H9 (cell line): ENCODE measurements at regions not wholly inside any gene's neighbourhood (a gene's known extent, or its start where the extent isn't known, plus 50 kb on each side); places are given as distances from the start of the nearest gene placed in this dataset.

ENCODE experiments used
- DNase-seq: peaks from one replicate; pipeline ENCODE4 v3.0.0-alpha.2; 2017
- H2AFZ ChIP-seq: one replicate; pipeline ENCODE4 v1.6.1; 2013; ENCODE audit warnings: mild to moderate bottlenecking, low read length, control low read depth, moderate library complexity
- H2AK5ac ChIP-seq: 2 replicates; pipeline ENCODE4 v1.6.1; 2013; ENCODE audit warnings: low read length, control low read depth, mixed read lengths; ENCODE audit not compliant: insufficient read length
- H2BK120ac ChIP-seq: one replicate; pipeline ENCODE4 v1.6.1; 2013; ENCODE audit warnings: low read depth, mild to moderate bottlenecking, low read length, control low read depth, inconsistent platforms; ENCODE audit not compliant: poor library complexity, severe bottlenecking
- H2BK12ac ChIP-seq: 2 replicates; pipeline ENCODE4 v1.6.1; 2013; ENCODE audit warnings: low read length, control low read depth, mixed read lengths, low read depth; ENCODE audit not compliant: insufficient read length
- H2BK15ac ChIP-seq: 2 replicates; pipeline ENCODE4 v1.6.1; 2013; ENCODE audit warnings: low read depth, low read length, control low read depth
- H2BK20ac ChIP-seq: one replicate; pipeline ENCODE4 v1.6.1; 2013; ENCODE audit warnings: low read depth, mild to moderate bottlenecking, low read length, control low read depth, inconsistent platforms; ENCODE audit not compliant: poor library complexity, severe bottlenecking
- H2BK5ac ChIP-seq: 2 replicates; pipeline ENCODE4 v1.6.1; 2013; ENCODE audit warnings: low read length, control low read depth, mixed read lengths; ENCODE audit not compliant: insufficient read length
- H3K14ac ChIP-seq: 2 replicates; pipeline ENCODE4 v1.6.1; 2013; ENCODE audit warnings: low read length, control low read depth; ENCODE audit not compliant: insufficient read depth
- H3K18ac ChIP-seq: 2 replicates; pipeline ENCODE4 v1.6.1; 2013; ENCODE audit warnings: low read depth, mild to moderate bottlenecking, mixed read lengths, low read length, control low read depth; ENCODE audit not compliant: insufficient read length
- H3K23ac ChIP-seq: 2 replicates; pipeline ENCODE4 v1.6.1; 2013; ENCODE audit warnings: low read length, control low read depth, mixed read lengths, low read depth; ENCODE audit not compliant: insufficient read length
- H3K23me2 ChIP-seq: 2 replicates; pipeline ENCODE4 v1.6.1; 2013; ENCODE audit warnings: low read depth, mild to moderate bottlenecking, mixed read lengths, low read length, control low read depth; ENCODE audit not compliant: insufficient read length, poor library complexity, severe bottlenecking
- H3K27ac ChIP-seq: 2 replicates; pipeline ENCODE4 v1.5.1; 2013; ENCODE audit warnings: low read length, control low read depth, mixed read lengths, low read depth; ENCODE audit not compliant: insufficient read length
- H3K27me3 ChIP-seq: 2 replicates; pipeline ENCODE4 v1.6.1; 2013; ENCODE audit warnings: low read length, control low read depth, inconsistent platforms; ENCODE audit not compliant: insufficient read depth
- H3K4ac ChIP-seq: 2 replicates; pipeline ENCODE4 v1.6.1; 2013; ENCODE audit warnings: low read depth, mild to moderate bottlenecking, control low read depth, inconsistent platforms, low read length, moderate library complexity
- H3K4me1 ChIP-seq: 2 replicates; pipeline ENCODE4 v1.6.1; 2013; ENCODE audit warnings: low read length, control low read depth, inconsistent platforms; ENCODE audit not compliant: insufficient read depth
- H3K4me2 ChIP-seq: 2 replicates; pipeline ENCODE4 v1.6.1; 2013; ENCODE audit warnings: low read length, control low read depth, mixed read lengths; ENCODE audit not compliant: insufficient read length, insufficient read depth
- H3K56ac ChIP-seq: 2 replicates; pipeline ENCODE4 v1.6.1; 2013; ENCODE audit warnings: low read depth, mild to moderate bottlenecking, mixed read lengths, low read length, control low read depth; ENCODE audit not compliant: insufficient read length
- H3K79me1 ChIP-seq: 2 replicates; pipeline ENCODE4 v1.6.1; 2013; ENCODE audit warnings: low read depth, mild to moderate bottlenecking, moderate library complexity, low read length, control low read depth, inconsistent platforms; ENCODE audit not compliant: insufficient read depth, poor library complexity, severe bottlenecking
- H3K79me2 ChIP-seq: 2 replicates; pipeline ENCODE4 v1.6.1; 2013; ENCODE audit warnings: low read length, control low read depth, inconsistent platforms; ENCODE audit not compliant: insufficient read depth
- H3K9ac ChIP-seq: 2 replicates; pipeline ENCODE4 v1.6.1; 2013; ENCODE audit warnings: low read length, control low read depth, mixed read lengths; ENCODE audit not compliant: insufficient read length; ENCODE audit errors: extremely low read depth
- H3K9me3 ChIP-seq: one replicate; pipeline ENCODE4 v1.6.1; 2013; ENCODE audit warnings: low read depth, low read length, inconsistent platforms; ENCODE audit not compliant: control insufficient read depth
- H3T11ph ChIP-seq: one replicate; pipeline ENCODE4 v1.6.1; 2013; ENCODE audit warnings: mild to moderate bottlenecking, low read length, control low read depth, inconsistent platforms
- H4K20me1 ChIP-seq: one replicate; pipeline ENCODE4 v1.6.1; 2013; ENCODE audit not compliant: control insufficient read depth, insufficient read length, insufficient read depth
- H4K5ac ChIP-seq: 2 replicates; pipeline ENCODE4 v1.6.1; 2013; ENCODE audit warnings: low read depth, mild to moderate bottlenecking, mixed read lengths, low read length, control low read depth; ENCODE audit not compliant: insufficient read length
- H4K8ac ChIP-seq: replicated peaks from 2 replicates; pipeline ENCODE4 v1.6.1; 2013; ENCODE audit warnings: low read length, control low read depth, mixed read lengths, low read depth; ENCODE audit not compliant: insufficient read length
- H4K91ac ChIP-seq: 2 replicates; pipeline ENCODE4 v1.6.1; 2013; ENCODE audit warnings: low read depth, mild to moderate bottlenecking, moderate library complexity, mixed read lengths, low read length, control low read depth; ENCODE audit not compliant: insufficient read length
- H3K27ac Mint-ChIP-seq, 3 experiments: 2 replicates in 2 of 3; 3 replicates in 1 of 3; pipeline ENCODE4 v1.8.0; 2020 to 2021; ENCODE audit warnings: mixed read lengths in 3 of 3, mild to moderate bottlenecking in 1 of 3, moderate library complexity in 1 of 3
- H3K27me3 Mint-ChIP-seq: 2 replicates; pipeline ENCODE4 v1.8.0; 2021; ENCODE audit warnings: low read depth, mild to moderate bottlenecking, moderate library complexity, mixed read lengths
- H3K36me3 Mint-ChIP-seq, 3 experiments: 2 replicates in 2 of 3; 3 replicates in 1 of 3; pipeline ENCODE4 v1.8.0; 2020 to 2021; ENCODE audit warnings: low read depth in 3 of 3, mixed read lengths in 3 of 3; ENCODE audit not compliant: insufficient read depth in 1 of 3
- H3K4me1 Mint-ChIP-seq, 2 experiments: 2 replicates each; pipeline ENCODE4 v1.8.0; 2020; ENCODE audit warnings: mixed read lengths in 2 of 2
- H3K4me3 Mint-ChIP-seq, 2 experiments: 2 replicates in 1 of 2; 3 replicates in 1 of 2; pipeline ENCODE4 v1.8.0; 2020 to 2021; ENCODE audit warnings: mild to moderate bottlenecking in 2 of 2, mixed read lengths in 2 of 2, moderate library complexity in 1 of 2
- H3K9me3 Mint-ChIP-seq, 2 experiments: 2 replicates in 1 of 2; 3 replicates in 1 of 2; pipeline ENCODE4 v1.8.0; 2020; ENCODE audit warnings: mild to moderate bottlenecking in 2 of 2, mixed read lengths in 2 of 2, moderate library complexity in 1 of 2
- CTCF ChIP-seq: fragments of 200-600 bp; sonication (generic); conservative IDR thresholded peaks from 3 replicates; pipeline ENCODE4 v1.8.0; 2021; ENCODE audit warnings: antibody characterized with exemption, mild to moderate bottlenecking
- WGBS: extraction: QIAGEN DNeasy Blood & Tissue Kit; methylation state at CpG from one replicate; pipeline ENCODE4 v1.1.7; 2013; ENCODE audit warnings: missing lambda C conversion rate, low lambda C conversion rate, mixed read lengths; ENCODE audit not compliant: insufficient read length; ENCODE audit errors: extremely low coverage; 5-methylcytosine and 5-hydroxymethylcytosine counted together

- Histone ChIP-seq H2BK20ac (no peak overlapping the region), H2BK5ac (no peak overlapping the region), H3K4me2 (no peak overlapping the region), H3K4ac (no peak overlapping the region), H4K5ac (no peak overlapping the region), H3K4me1 (no peaks in the 10 kb centered on the region), H3K14ac (no peak overlapping the region), H4K91ac (no peak overlapping the region), H2AFZ (no peak overlapping the region), H2BK12ac (no peak overlapping the region), H3K18ac (no peak overlapping the region), H4K8ac (no peak overlapping the region), H2BK120ac (no peak overlapping the region), H3K79me2 (no peaks in the 10 kb centered on the region), H3K9ac (no peak overlapping the region), H2BK15ac (no peak overlapping the region), H3K27ac (no peak overlapping the region), H3K23ac (no peak overlapping the region), H2AK5ac (no peak overlapping the region), H3T11ph (no peak overlapping the region), H3K27me3 (no peaks in the 10 kb centered on the region), H3K79me1 (no peaks in the 10 kb centered on the region), H3K56ac (no peak overlapping the region), H3K9me3 (no peaks in the 10 kb centered on the region), H4K20me1 (no peaks in the 10 kb centered on the region), H3K23me2 (no peaks in the 10 kb centered on the region)
- Mint-ChIP-seq H3K36me3 (peaks cover 0 to 3% (median 0%) of the 10 kb centered on the region in 3 experiments; a peak in 2 of 7 replicates), H3K4me1 (peaks cover 3% of the 10 kb centered on the region in 2 experiments; a peak in 3 of 4 replicates), H3K4me3 (no peak overlapping the region), H3K27ac (peak overlapping the region in 1 of 3 experiments; percentile 28; a peak in 1 of 7 replicates), H3K27me3 (peaks cover 9% of the 10 kb centered on the region), H3K9me3 (peaks cover 4 to 6% of the 10 kb centered on the region in 2 experiments; a peak in 4 of 5 replicates)
- WGBS = no CpG with 5 or more reads among the region's 4 CpGs
- peak; percentile 34 for DNase-seq
- TF ChIP-seq CTCF = peak; percentile 14; the same call in 2 of the 3 replicates
These were observed 128.9 kb upstream of the PTPN3 start for GRCh38 chr9:109627042-109627441.
